ENCODE measurements at regions not wholly inside any gene's neighbourhood (a gene's known extent, or its start where the extent isn't known, plus 50 kb on each side); places are given as distances from the start of the nearest gene placed in this dataset.
"Not testable (repeated sequence)": the region's sequence is repeated elsewhere in the genome, so short reads cannot be mapped to it uniquely, and the experiment has no call there.

GRCh38 chr3:23135026-23135785 is 67.9 kb upstream of the UBE2E2 start:
- Histone ChIP-seq H3K27ac (no peak overlapping the region), H3K4me1 (no peaks in the 10 kb centered on the region), H3K4me3 (no peak overlapping the region), H3K36me3 (no peaks in the 10 kb centered on the region), H3K9me3 (peaks cover 0 to 5% (median 0%) of the 10 kb centered on the region in 3 donors), H3K27me3 (no peaks in the 10 kb centered on the region)
- TF ChIP-seq, protein P1, sequence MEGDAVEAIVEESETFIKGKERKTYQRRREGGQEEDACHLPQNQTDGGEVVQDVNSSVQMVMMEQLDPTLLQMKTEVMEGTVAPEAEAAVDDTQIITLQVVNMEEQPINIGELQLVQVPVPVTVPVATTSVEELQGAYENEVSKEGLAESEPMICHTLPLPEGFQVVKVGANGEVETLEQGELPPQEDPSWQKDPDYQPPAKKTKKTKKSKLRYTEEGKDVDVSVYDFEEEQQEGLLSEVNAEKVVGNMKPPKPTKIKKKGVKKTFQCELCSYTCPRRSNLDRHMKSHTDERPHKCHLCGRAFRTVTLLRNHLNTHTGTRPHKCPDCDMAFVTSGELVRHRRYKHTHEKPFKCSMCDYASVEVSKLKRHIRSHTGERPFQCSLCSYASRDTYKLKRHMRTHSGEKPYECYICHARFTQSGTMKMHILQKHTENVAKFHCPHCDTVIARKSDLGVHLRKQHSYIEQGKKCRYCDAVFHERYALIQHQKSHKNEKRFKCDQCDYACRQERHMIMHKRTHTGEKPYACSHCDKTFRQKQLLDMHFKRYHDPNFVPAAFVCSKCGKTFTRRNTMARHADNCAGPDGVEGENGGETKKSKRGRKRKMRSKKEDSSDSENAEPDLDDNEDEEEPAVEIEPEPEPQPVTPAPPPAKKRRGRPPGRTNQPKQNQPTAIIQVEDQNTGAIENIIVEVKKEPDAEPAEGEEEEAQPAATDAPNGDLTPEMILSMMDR (IDR thresholded peaks at IDR 0.05), result no peak
- intact Hi-C loops (cut with DNase I; ENCODE audit: low total_unique reads), result no loop called here
- DNase-seq, result no peak

DNA sequence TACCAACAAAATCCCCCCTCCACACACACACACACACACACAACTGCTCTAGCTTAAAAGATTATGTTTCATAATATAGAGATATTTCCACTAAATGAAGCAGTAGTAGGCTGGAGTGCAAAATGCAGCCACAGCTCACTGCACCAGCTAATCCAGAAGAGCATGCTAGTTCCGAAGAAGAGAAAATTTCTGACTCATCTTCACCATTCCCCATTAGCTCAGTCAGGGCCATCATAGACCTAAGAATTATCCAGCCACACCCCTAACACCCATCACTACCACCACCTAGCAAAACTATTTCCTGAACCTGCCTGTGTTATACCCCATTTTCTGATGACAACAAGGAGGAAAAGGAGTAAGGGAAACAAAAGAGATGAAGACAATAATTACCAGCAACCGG is 67.1 kb upstream of the UBE2E2 start:
- no peak for DNase-seq
- H3K4me1 ChIP-seq, result no peaks in the 10 kb centered on the region
- H3K4me3 ChIP-seq, result no peak overlapping the region
- peaks cover 0 to 5% (median 0%) of the 10 kb centered on the region in 3 donors for H3K9me3 ChIP-seq
- no peaks in the 10 kb centered on the region for H3K27me3 ChIP-seq
- no peak overlapping the region for H3K27ac ChIP-seq
- TF ChIP-seq, protein P1 (IDR thresholded peaks at IDR 0.05), result no peak
- intact Hi-C loops (cut with DNase I; ENCODE audit: low total_unique reads), result no loop called here
- H3K36me3 ChIP-seq, result no peaks in the 10 kb centered on the region

DNA sequence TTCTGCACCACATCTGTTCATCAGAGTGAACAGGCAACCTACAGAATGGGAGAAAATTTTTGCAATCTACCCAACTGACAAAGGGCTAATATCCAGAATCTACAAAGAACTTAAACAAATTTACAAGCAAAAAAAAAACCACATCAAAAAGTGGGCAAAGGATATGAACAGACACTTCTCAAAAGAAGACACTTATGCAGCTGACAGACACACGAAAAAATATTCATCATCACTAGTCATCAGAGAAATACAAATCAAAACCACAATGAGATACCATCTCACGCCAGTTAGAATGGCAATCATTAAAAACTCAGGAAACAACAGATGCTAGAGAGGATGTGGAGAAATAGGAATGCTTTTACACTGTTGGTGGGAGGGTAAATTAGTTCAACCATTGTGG is 59.1 kb upstream of the UBE2E2 start:
- H3K4me1 ChIP-seq; H3K9me3 ChIP-seq; H3K27ac ChIP-seq; H3K27me3 ChIP-seq; H3K36me3 ChIP-seq; intact Hi-C loops (cut with DNase I; ENCODE audit: low total_unique reads); H3K4me3 ChIP-seq; DNase-seq: not testable (repeated sequence)

GRCh38 chr3:23146163-23146562 is 57.0 kb upstream of the UBE2E2 start:
- intact Hi-C loops (cut with DNase I; ENCODE audit: low total_unique reads), result no loop called here
- Histone ChIP-seq H3K4me3 (no peak overlapping the region), H3K36me3 (no peaks in the 10 kb centered on the region), H3K4me1 (no peaks in the 10 kb centered on the region), H3K27ac (no peak overlapping the region), H3K9me3 (no peaks in the 10 kb centered on the region), H3K27me3 (no peaks in the 10 kb centered on the region)
- TF ChIP-seq, protein P1 (IDR thresholded peaks at IDR 0.05), result no peak
- DNase-seq, result no peak

- H3K9me3 ChIP-seq, result peaks cover 0 to 9% (median 0%) of the 10 kb centered on the region in 3 donors
- no peaks in the 10 kb centered on the region for H3K36me3 ChIP-seq
- H3K4me1 ChIP-seq, result no peaks in the 10 kb centered on the region
- no peak for DNase-seq
- H3K4me3 ChIP-seq, result no peak overlapping the region
- H3K27me3 ChIP-seq, result no peaks in the 10 kb centered on the region
- TF ChIP-seq, protein P1 (IDR thresholded peaks at IDR 0.05), result no peak
- no peak overlapping the region for H3K27ac ChIP-seq
- intact Hi-C loops (cut with DNase I; ENCODE audit: low total_unique reads), result no loop called here
These were observed 50.1 kb upstream of the UBE2E2 start for GRCh38 chr3:23152989-23153388.

Measured in tibial artery (tissue), 4 donors.